GM21786 (cell line): ENCODE measurements at regions not wholly inside any gene's neighbourhood (a gene's known extent, or its start where the extent isn't known, plus 50 kb on each side); places are given as distances from the start of the nearest gene placed in this dataset.

Source experiments
- ATAC-seq: cut with Tn5 transposase; IDR thresholded peaks from one replicate; pipeline ENCODE4 v1.9.1; 2021; ENCODE audit not compliant: unreplicated experiment

DNA sequence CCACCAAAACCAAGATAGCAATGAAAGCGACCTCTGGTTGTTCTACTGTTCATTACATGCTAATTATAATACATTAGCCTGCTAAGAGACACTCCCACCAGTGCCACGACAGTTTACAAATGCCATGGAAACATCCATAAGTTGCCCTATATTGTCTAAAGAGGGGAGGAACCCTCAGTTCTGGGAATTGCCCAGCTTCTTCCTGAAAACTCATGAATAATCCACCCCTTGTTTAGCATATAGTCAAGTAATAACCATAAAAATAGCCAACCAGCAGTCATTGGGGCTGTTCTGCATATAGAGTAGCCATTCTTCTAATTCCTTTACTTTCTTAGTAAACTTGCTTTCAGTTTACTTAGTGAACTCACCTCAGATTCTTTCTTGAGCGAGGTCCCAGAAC lies 189.8 kb upstream of the SOX11 start:
- no peak for ATAC-seq

DNA sequence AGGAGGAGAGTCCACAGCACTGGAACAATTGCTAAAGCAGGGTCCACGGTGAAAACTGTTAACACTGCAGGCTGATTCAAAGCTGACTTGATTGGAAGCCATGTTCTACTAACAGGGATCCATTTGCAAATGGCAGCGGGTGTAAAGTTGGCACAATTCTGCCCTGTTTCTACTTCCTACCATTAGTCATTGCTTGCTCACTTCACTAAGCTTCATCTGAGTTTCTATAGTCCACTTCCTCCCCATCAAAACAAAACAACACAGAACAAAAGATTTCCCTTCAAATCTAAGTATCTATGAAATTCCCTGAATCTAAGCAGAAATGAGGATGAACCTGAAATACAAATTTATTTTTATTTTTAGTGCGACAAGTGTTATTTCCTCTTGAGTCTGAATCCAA lies 187.4 kb upstream of the SOX11 start:
- no peak for ATAC-seq

DNA sequence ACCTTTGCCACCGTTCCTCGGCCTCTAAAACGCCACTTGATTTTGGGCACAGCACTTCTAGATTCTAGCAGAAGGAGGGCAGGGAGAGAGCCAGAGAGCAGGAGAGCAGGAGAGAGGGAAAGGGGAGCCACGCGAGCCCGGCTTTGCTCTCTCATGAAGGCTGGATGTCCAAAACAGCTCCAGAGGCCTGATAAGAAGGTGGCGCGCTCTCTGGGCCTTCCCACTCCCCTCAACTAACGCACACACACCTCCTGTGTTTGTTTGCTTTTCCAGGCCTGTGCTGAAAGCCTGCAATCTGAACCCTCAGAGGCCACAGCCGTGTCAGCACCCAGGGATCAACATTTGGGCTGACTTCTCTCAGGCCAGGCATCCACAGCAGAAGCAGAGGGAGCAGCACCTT lies 184.8 kb upstream of the SOX11 start:
- no peak for ATAC-seq

DNA sequence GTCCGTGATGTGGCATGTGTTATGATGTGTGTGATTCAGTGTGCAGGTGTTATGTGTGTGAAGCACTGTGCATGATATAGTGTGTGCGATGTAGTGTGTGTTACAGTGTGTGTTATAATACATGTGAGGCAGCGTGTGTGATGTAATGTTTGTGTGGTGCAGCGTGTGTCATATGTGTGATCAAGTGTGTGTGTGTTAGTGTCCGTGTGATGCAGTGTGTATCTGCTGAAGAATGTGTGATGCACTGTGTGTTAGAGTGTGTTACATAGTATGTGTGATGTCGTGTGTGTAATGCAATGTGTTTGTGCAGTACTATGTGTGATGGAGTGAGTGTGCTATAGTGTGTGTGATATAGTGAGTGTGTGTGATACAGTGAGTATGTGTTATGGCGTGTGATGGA lies 182.8 kb upstream of the SOX11 start:
- no peak for ATAC-seq

DNA sequence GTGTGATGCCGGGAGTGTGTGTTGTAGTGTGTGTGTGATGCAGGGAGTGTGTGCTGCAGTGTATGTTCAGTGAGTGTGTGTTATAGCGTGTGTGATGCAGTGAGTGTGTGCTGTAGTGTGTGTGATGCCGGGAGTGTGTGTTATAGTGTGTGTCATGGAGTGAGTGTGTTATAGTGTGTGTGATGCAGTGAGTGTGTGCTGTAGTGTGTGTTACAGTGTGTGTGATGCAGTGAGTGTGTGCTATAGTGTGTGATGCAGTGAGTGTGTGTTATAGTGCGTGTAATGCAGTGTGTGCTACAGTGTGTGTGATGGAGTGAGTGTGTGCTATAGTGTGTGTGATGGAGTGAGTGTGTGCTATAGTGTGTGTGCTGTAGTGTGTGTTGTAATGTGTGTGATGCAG lies 182.1 kb upstream of the SOX11 start:
- ATAC-seq, result no peak

DNA sequence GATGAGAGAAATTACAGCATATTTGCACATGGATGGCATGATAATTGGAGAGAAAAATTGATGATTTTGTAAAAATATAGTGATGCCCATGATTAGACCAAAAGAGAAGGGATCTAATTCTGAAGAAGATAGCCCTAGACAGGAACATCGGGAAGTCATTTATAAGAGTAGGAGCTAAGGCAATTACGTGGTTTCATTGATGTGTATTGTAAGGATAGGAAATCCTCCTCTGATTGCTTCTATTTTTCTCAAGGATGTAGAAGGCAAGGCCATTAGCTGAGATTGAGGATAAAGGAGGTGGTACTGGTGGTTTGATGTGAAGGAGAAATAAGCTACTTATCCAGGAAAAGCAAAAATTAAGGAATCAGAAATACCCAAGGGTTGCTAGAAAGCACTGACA lies 176.5 kb upstream of the SOX11 start:
- ATAC-seq, result no peak

DNA sequence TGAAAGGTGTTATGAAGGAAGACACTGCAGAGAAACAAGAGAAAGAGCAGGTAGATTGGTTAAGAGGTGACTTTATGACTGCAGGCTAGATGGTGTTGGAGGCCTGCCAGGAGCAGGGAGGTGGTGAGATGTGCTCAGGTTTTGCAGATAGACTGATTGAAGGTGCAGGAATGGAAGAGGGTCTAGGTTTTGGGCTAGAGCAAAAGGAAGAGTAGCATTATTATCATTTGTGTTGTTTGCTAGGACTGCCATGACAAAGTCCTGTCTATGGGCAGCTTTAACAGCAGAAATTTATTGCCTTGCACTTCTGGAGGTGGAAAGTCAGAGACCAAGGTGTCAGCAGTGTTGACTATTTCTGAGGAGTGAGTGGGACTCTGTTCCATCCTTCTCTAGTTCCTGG lies 172.9 kb upstream of the SOX11 start:
- ATAC-seq, result no peak

DNA sequence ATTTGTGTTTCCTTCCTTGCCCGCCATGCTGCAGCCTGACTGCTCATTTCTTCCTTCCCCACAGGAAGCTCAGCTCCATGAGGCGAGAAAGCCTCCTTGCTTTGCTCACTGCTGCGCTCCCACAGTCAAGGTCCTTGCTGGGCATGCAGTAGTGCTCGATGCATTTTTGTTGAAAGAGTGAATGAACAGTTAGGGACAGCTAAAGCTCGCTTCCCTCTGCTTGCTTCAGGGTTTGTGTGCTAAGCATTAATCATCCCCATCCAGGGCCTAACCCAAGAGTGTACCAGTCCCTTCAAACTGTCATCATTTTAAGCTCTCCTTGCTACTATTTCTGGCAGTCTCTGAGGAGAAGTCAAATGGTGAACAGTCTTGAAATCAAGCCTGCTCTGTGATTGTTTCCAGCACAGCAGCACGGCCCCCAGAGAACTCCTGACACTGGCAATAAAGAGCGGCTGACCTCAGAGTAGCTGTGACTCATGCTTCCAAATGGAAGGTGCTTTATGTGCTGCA lies 171.7 kb upstream of the SOX11 start:
- ATAC-seq, result no peak

DNA sequence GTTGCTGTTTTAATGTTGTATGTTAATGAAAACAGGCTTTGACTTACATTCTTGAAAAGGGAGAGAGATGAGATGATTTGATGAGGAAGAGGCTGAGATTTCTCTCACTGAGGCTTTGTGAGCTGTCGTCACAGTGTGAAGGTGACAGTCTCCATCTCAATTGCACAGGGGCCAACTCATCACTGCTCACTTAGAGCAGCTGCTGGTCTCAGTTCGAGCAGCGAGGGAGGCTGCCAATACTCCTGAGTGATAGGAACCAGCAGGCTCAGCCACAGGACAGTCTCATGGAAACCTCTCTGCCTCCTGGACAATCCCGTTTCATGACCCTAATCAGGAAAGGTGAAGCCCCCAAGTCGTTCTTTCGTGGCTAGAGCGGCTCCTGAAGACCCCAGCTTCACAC lies 170.7 kb upstream of the SOX11 start:
- no peak for ATAC-seq

DNA sequence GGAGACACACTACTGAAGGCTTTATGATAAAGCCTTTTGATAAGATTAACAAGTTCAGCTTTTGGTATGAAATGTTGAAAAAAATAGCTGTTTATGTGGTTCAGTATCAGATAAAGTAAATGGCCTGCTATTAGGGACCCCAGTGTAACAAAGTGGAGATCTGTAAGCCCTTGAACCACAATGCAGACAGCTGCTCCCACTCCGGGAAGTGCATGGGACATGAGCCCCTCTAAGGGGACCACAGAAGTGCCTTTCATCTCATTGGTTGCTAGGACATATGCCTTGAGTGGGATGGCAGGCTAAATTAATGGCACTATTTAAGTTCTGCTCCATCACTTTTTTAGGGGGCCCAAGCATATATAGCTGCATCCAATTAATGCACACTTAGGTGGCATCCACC lies 167.6 kb upstream of the SOX11 start:
- ATAC-seq, result no peak

DNA sequence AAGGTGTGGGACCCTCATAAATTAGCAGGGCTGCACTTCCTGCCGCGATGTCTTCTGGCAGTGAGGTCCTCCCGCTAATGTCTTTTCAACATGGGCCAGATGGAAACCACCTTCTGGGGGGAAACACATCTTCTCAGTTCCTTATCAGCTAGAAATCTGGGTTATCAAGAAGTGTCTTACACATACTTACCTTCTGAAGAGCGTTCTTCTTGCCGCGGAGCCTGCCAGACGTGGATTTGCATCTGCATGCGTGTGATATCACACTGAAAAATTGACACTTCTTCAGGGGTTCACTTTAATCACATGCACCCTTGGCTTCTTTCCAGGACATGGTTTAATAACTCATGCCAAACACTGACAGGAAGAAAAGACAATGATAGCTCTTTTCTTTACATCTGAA lies 163.5 kb upstream of the SOX11 start:
- no peak for ATAC-seq

DNA sequence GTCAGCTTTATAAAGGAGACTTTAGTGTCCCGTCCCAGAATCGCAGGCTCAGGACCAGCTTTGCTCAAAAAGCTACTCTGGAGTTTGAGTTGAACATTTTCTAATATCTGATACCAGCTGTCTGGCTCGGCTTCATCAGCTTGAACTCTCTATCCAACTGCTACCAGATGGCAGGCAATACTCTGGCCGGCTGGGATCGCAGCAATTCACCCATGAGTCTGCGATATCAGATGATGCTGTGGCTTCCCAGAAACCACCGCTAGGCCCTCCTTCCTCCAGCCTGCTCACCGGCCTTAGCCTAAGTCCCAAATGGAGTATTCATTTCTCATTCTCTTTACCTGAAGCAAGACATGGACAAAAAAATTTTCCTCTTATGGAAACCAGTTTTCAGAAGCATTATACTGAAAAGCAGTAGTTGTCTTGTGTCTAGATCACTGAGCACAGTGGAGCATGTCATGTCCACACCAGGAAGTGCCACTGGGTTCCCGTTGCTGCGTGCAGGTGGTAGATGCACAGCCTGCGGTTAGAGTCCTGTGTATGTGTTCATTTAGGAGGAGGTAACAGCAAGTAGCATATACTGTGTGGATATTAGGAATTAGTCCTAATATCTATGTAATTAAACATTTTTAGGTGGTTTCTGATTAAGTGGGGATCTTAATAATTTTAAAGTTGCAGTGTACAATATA lies 162.0 kb upstream of the SOX11 start:
- ATAC-seq, result no peak

DNA sequence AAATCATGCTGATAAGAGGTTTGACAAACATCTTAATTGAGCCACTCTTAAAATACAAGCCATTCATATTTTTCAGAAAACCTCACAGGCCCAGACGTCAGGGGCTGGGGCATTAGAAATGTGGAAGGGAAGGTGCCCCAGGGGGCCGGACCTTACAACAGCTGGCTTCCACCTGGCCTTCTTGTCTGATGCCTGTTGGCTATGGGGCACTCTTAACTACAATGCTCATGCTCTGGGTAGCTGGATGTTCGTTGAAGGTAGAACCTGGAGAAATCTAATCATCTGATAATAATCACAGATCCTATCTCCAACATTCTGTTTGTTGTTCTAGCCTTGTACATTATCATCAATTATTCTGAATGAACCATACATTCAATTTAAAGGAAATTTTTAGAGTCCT lies 156.9 kb upstream of the SOX11 start:
- ATAC-seq, result no peak

DNA sequence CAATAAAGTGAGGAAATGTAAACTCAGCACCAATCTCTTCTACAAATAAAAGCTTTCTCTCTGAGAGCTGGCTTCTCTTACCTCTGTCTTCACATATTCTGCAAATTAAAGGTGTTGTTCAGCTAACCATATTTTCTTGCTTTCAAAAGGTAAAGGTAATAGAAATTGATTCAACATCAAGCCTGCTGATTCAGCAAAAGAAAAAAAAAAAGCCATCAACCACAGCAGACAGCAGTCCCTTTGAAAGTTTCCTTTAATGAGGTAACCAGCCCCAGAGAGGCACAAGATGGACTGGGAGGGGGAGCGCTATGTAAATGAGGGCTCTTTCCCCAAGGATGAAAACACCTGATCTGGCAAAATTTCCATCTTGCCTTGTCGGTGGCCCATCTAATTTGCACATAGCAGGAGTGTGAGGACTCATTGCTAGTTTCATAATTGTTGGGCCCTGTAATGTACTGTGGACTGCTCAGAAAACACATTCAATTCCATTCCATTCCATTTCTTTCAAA lies 154.9 kb upstream of the SOX11 start:
- ATAC-seq, result no peak

DNA sequence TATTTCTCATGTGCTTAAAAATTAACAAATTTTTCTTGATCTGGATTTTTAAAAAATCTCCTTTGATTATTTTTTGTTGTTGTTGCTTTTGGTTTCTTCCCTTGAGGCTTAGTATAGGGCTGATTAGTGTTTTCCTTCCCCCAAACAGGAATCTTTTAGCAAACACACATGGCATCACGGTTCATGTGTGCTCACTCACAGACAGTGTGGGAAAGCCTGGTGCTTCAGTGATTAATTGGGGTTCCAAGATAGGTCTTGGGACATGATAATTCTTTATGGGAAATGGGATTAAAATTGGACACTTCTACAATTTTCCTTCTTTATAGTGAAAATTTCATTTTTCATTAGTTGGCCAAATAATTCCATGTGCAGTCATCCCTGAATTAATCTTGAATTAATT lies 153.9 kb upstream of the SOX11 start:
- no peak for ATAC-seq

DNA sequence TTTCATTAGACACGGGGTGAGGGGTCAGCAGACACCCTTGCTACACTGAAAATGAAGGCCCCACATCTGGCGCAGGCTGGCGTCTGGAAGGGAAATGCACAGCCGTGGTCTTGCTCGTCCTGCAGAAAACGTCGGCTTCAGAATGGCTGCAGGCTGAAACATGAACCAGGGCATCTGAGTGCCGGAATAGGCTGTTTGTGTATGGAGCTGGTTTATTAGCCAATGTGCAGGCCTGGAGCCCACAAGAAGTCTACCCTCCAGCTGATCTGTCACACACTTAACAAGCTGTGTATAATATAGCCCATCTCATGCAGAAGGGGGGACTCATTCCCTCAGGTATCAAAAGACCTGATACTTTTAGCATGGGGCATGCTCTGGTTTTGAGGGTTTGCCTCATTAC lies 153.4 kb upstream of the SOX11 start:
- no peak for ATAC-seq

DNA sequence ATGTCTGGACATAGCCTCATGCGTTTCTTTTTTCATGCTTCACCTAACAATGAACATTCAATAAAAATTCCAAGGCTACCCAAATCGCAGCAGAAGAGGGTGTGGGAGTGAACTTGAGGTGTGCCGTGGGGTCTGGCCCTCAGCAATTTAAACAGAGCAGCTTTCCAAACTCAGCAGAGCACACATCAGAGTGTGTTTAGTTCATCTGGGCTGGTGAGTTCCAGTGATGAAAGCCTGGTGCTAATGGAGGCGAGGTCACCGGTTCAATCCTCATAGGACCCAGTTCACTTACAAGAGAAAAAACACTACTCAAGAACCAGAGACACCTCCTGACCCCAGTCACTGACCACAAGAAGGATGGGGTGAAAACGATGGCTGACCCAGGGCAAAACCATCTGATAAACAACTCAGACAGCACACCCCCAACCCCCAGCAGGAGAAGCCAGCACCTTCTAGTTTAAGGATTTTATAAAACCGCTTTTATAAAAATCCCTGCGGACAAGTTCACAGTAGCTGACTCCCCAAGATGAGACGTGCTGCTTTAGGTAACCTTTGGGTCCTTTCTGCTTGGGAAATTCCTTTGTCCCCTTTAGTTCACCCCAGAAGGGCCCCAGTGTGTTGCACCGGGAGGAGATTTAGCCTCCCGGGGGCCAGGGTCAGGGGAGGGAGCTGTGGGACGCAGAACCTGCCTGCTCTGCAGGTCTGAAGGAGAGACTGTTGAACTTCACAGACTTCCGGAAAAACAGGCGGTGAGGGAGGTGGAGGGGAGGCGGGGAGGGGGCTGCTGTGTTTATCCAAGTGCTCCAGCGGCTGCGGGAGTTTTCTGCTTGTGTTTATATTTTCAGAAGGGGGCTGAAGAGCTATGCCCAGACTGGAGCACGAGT lies 152.7 kb upstream of the SOX11 start:
- ATAC-seq, result no peak

DNA sequence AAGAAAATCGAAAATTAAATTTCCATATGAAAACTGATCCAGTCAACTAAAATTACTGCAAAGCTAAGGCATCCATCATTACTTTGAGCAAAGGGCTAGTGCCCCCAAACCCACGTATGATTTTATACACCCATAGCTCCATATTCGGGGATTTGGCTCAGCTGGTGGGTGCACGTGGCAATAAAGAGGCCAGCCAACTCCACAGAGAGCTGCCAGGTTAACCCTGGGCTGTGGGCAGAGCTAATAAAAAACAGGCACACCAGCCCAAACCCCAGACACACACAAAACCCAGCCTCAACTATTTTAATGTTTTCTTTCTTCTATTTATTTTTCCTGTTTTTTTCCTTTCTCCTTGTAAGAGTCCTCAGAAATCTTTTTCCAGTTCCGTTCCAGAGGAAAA lies 151.3 kb upstream of the SOX11 start:
- no peak for ATAC-seq

DNA sequence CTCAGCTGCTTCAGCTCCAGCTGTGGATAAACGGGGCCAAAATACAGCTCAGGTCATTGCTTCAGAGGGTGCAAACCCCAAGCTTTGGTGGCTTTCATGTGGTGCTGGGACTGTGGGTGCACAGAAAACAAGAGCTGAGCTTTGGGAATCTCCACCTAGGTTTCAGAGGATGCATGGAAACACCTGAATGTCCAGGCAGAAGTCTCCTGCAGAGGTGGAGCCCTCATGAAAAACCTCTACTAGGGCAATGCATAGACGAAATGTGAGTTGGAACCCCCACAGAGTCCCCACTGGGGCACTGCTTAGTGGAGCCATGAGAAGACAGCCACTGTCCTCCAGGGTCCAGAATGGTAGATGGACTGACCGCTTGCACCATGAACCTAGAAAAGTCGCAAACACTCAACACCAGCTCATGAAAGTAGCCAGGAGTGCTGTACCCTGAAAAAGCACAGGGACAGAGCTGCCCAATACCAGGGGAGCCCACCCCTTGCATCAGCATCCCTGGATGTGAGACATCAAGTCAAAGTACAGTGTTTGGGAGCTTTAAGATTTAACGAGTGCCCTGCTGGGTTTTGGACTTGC lies 147.9 kb upstream of the SOX11 start:
- ATAC-seq, result no peak

DNA sequence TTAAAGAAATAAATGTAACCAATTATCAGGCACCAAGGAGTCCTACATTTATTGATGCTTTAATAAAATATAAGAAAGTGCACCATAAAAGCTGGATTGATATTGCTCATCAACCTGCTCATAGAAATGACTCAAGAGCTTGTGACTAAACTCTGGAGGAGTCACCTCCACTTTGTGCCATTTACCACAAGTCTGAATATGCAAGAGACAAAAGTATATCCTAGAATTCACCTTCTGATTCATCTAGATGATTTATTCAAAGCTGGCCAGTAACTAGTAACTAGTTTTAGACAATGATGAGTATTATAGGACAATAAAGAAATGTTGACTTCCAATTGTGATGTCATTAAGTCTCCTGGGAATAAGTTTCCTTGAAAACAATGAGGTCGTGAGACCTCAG lies 146.0 kb upstream of the SOX11 start:
- no peak for ATAC-seq

DNA sequence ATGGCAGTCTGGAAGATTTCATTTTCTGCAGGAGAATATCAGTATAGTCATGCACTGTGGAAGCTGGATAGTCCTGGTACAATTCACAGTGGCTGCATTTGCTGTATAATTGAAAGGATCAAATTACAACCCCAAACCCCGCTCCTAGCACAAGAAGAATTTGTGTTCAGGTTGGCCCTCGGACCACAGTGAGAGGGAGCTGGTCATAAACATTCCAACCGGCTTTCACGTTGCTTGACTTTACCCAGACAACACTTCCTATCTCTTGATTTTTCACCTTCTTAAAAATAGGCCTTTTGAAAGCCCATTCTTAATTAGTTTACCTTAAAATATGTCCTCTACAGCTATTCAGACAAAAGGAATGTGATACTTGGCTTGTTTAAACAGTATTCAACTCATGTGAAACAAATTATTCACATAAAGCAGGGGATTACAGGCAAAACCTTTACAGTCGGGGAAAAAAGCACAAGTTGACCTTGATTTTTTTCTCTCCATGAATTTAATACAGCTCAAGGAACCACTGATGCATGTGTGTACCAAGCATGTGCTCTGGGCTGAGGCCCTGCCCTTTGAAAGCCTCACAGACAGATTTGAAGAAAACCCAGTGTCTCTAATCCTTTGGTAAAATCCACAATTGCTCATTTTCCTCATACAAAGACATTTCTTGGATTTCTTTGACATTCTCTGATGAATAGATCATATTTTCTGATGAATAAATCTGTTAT lies 143.0 kb upstream of the SOX11 start:
- no peak for ATAC-seq
